Daoy (cell line): ENCODE measurements at regions not wholly inside any gene's neighbourhood (a gene's known extent, or its start where the extent isn't known, plus 50 kb on each side); places are given as distances from the start of the nearest gene placed in this dataset.

Source experiments
- DNase-seq: peaks from one replicate; pipeline ENCODE4 v3.0.0-alpha.2; 2015; ENCODE audit warnings: low read depth

- peak; percentile 30 for DNase-seq
Observed at GRCh38 chr17:13931111-13931526, 138.2 kb upstream of the COX10 start.

DNA sequence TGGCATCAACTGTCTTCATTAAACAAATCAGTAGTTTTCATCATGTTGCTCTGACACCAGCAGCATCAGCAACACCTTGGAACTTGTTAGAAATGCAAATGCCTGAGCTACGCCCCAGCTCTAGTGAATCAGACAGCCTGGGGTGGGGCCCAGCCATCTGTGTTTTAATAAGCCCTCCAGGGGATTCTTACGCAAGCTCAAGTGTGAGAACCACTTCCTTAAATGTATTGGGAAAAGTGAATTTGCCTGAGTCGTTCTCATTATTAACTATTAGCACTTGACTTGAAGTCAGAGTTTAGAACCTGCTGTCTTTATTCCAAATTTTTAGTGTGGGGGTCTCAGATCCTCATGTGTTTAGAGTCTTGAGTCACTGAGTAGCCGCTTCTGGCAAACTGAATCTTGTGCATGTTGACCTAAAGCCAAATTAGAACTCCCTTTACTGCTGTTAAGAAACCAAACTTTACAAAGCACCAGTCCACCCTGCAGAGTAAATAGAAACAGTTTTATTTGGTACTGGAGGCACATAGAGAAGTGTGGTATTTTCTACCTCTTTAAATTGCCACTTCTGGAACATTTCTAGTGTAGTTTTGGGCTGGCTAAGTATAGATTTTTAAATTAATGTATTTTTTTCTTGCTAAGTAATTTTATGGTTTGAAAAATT lies 137.4 kb upstream of the COX10 start:
- peak; percentile 31 for DNase-seq

DNA sequence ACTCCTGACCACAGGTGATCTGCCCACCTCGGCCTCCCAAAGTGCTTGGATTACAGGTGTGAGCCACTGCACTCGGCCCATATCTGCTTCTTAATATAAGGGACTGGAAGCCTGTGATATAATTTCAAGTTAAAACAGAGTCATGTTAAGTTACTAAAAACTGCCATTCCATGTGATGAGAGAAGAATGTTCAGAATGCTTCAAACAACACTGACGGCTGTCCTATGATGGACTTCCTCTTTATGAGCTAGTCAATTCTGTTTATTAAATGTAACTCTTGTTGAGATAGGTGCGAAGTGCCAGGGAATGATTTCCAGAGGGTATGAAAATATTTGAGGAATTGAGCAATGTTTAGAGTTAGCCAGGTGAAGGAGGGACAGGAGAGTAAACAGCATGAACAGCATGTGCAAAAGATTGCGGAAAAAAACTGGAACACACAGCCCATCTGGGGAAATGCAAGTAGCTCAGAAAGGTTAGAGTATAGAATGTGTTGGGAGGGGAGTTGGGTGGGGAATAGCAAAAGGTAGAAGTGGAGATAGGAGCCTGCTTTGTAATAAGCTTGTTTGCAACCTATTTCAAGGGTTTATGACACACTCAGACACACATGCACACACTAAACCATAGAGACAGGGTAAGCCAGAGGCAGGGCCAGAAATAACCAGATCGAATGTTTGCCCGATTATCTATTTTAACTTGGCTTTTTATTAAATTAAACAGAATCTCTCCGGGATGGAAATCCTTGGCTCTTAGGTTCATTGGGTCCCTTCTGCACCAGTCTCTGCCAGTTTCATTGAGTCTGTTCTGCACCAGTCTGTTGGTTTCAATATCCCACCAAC lies 135.6 kb upstream of the COX10 start:
- no peak for DNase-seq

DNA sequence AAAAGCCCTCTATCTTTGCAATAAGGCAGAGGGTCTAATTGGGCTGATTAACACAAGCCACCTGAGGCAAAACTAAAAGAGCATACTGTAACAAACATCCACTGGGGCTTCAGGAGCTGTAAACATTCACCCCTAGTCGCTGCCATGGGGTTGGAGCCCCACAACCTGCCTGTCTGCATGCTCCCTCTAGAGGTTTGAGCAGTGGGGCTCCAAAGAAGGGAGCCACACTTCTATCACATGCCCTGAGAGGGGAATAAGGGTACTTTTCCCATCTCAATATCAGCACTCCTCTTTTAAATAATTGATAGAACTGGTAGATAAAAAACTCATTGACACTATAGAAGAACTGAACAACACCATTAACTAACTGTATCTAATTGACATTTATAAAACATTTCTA lies 130.1 kb upstream of the COX10 start:
- no peak for DNase-seq

- DNase-seq = peak; percentile 63
Observed at GRCh38 chr17:13940858-13941665, 128.2 kb upstream of the COX10 start.

GRCh38 chr17:13941781-13942180 lies 127.5 kb upstream of the COX10 start:
- no peak for DNase-seq

- no peak for DNase-seq
Observed at GRCh38 chr17:13943909-13944308, 125.4 kb upstream of the COX10 start.

- DNase-seq = no peak
Observed at GRCh38 chr17:13947499-13947898, 121.8 kb upstream of the COX10 start.

DNA sequence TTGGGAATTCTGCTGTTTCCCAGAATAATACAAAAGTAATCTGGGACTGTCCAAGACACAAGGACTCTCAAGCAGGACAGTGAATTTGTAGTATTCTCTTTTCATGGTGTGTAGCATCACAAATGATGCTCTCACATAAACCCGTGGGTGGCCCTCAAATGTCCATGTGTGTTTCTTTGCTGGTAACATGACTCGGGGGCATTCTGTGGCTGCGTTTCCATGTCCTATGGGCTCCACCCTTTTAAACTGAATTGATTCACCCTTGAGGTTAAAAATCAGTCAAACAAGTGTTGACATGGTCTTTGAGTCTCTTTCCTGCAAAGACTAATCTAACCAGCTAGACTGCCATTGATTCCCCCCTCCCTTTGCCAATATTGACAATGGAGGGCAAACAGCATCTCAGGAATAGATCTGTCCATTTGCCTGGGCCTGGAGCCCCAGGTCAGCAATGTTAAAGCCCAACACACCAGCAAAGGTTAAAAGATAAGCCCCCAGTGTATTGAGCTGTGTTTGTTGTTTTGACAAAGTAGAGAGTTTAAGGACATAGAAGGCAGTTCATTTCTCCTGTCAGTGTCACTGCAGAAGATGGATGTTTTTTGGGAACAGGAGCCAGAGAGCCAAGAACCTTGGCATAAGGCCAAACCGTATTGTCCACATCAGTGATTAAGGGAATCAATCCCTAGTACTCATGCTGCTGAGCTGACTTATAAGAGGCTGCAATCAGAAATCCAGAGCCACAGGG lies 117.1 kb upstream of the COX10 start:
- DNase-seq = no peak

GRCh38 chr17:13953841-13954240 lies 115.5 kb upstream of the COX10 start:
- DNase-seq = no peak

GRCh38 chr17:13957636-13958035 lies 111.7 kb upstream of the COX10 start:
- DNase-seq = no peak

- no peak for DNase-seq
Observed at GRCh38 chr17:13958773-13959172, 110.5 kb upstream of the COX10 start.

GRCh38 chr17:13961265-13961664 lies 108.0 kb upstream of the COX10 start:
- DNase-seq = no peak

DNA sequence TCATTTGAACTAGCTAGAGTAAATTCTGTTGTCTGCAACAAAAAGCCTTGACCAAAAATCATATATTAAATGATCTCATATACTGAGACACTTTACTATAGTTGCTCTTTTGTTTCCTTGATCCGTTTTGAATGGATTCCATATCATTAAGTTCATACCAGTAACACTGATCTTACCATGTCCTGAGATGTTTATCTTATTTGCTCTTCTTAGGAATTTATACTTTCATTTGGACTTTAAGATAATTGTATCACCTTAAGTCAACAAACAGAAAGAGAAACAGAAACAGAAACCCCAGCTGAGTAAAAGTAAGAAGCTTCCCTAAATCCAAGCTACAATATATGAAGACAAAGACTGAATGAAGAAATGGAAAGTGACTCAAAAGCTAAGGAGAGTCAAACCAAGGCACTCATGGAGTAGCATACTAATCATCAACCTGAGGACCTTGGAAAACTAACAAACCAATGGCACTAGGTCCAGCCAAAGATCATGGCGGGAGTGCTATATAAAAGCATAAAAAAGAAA lies 106.5 kb upstream of the COX10 start:
- no peak for DNase-seq

DNA sequence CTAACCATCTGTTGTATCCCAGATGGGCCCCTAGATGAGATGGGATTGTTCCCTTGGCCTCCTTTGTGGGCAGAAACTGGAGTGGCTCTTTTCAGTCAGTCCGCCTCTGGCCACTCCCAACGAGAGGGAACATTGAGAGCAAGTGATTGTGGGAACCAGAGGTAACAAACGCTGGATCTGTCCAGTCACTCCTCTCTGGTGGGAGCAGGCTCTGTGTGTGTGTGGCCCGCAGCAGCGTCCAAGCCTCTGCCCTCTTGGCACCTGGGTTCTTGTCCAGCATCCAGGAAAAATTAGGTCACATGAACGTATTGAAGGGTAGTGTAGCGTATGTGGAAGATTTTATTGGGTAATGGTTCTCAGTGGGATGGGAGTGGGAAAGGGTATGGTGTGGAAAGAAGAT lies 101.9 kb upstream of the COX10 start:
- no peak for DNase-seq

DNA sequence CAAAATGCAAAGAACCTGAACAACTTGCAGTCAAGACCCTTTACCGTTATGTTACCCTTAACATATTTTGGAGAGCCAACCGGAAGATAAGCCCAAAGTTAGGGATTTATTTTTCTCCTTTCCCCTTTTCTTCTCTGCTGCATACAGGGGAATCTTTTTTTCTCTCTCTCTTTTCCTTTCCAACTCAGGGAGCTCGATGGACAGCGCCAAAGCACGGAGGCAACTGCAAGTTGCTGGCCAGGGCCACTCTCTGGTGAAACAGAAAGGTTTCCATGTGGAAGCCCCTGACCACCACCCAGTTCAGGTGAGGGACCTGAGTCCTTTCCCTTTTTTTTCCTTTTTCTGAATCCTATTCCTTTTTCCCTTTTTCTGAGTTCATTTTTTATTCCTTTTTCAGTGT lies 98.8 kb upstream of the COX10 start:
- no peak for DNase-seq

DNA sequence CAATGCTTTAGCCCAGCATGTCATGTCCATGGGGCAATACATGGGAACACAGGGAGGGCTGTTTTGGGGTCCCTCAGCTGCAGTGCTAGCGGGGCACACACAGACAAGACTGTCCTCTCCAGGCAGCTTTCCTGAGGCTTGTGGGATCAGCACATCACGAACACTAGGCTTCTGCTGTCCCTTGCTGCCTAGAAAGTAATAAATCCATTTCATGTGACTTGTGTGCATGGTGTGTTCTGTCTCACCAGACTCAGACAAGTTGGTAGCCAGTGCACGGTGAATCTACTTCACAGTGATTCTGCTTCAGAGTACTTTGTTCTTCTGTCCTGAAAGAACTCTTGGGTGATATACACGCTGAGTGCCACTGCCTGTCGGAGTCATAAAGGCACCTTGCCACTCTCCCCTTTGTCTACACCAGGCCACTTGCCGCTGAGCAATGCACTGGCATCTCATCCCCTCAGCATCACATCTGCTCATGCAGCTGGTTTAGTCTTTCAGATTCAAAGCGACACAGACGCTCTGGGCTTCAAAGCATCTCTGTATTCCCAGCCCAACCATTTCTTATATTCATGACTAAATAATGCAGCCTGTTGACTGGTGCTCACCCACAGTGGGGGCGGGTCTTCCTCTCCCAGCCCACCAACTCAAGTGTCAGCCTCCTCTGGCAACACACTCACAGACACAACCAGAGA lies 95.2 kb upstream of the COX10 start:
- DNase-seq = no peak

GRCh38 chr17:13977837-13978236 lies 91.5 kb upstream of the COX10 start:
- no peak for DNase-seq

GRCh38 chr17:13978478-13978877 lies 90.8 kb upstream of the COX10 start:
- DNase-seq = no peak

DNA sequence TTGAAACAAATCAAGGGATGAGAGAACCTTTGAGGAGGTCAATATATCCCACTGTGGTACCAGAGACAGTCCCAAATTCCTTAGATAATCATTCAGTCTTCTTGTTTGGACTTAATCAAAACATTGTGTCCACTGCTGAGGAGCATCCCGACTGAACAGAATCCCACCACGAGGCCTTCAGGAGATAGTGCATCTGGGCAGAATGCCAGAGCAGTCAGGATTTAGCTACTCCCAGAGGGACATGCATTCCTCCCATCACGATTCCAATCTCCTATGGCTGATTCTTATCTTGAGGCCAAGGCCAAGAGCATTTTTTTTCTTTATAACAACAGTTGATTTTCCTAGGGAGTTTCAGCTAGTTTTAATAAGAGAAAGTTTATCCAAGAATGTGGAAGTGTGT lies 87.4 kb upstream of the COX10 start:
- DNase-seq = no peak

DNA sequence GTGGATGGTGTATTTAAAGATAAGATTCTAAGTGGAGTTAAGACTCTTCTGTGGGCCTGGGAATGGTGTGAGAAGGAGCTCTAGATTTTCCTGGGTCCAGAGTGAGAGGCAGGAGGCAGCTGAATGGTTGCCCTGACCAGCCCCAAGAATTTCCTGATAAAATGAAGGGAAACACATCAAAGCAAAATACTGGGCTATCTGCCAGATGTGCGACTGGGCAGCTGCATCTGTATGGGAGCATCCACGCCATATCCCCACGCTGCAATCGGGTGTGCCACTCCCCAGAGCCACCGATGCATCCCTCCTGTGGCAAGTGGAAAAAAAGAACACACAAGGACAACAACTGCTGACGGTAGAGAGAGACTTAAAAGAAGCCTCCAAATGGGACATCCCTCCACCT lies 84.3 kb upstream of the COX10 start:
- no peak for DNase-seq
